Limb (tissue), 2 donors: ENCODE measurements at regions not wholly inside any gene's neighbourhood (a gene's known extent, or its start where the extent isn't known, plus 50 kb on each side); places are given as distances from the start of the nearest gene placed in this dataset.
"Not testable (repeated sequence)": the region's sequence is repeated elsewhere in the genome, so short reads cannot be mapped to it uniquely, and the experiment has no call there.

Experiments
- DNase-seq, 2 donors: peaks; one replicate each; pipeline ENCODE4 v3.0.0-alpha.2; 2016; ENCODE audit errors: extremely low spot score in 2 of 2

DNA sequence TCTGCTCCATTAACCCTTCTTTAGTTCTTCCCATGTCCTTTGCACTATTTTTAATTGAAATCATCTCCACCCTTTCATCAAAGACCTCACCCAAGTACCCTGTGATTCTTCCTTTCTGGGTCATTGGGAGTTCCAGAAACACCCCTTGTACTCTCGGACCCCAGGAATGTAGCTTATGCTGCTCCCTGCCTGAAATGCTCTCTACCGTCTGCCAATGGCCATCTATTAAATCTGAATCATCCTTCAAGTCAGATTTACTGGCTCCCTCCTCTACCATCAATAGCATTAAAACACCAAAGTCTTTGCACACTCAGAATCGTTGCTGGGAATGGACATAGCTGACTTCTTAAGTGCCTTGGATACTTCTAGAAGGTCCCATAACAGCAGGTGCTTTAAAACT is 73.2 kb upstream of the GADD45A start:
- DNase-seq = no peak

- no peak for DNase-seq
These were observed 72.2 kb upstream of the GADD45A start for GRCh38 chr1:67612788-67613241.

- DNase-seq = not testable (repeated sequence)
These were observed 71.5 kb upstream of the GADD45A start for GRCh38 chr1:67613479-67613878.

GRCh38 chr1:67614511-67614934 is 70.5 kb upstream of the GADD45A start:
- DNase-seq = no peak

DNA sequence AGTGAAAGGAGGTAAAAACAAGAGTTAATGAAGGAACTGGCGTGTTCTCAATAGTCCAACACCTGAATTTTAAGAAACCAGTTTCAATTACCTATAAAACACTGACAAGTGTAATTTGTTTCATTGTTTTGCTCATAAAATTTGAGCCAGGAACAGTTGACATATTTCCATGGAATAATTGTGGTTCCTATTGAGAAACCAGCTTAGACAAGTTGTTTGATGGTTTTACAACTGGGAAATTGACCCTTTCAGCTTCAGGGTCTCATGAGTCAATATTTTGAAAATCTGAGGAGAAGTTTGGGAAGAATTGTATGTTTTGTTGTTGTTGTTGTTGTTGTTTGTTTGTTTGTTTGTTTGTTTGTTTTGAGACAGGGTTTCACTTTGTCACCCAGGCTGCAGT is 69.1 kb upstream of the GADD45A start:
- DNase-seq = no peak

- DNase-seq = no peak
These were observed 68.5 kb upstream of the GADD45A start for GRCh38 chr1:67616394-67616985.

DNA sequence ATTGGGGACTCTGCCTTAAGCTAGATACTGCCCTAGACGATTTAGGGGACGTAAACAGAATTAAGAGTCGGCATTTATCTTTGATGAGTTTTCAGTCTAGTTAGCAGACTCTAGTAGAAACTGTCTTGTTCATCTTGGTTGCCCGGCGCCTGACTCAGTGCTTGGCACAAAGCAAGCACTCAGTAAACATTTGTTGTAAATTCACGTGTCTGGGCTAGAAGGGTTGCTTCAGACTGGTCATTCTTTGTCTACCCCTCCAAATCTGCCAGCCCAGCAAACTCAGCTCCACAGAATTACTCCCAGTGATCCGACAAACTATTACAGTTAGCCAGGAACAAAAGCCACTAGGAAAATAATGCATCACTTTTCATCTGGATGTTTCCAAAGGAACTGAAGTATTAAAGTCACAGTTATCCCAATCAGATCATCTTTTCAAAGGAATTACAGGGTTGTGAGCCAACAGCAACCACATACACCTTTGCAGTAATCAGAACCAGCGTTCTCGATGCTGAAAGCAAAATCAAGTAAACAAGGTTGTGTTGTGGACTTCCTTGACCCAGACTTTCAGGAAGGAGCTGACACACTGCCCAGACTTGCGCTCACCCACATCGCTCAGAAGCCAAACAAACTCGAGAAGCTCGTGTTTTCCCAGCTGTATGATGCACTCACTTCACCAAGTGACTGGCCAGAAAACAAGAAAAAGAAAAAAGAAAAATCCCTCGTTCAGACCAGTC is 66.5 kb upstream of the GADD45A start:
- peak in 1 of 2 donors; percentile 55 for DNase-seq

- no peak for DNase-seq
These were observed 65.9 kb upstream of the GADD45A start for GRCh38 chr1:67619080-67619479.

DNA sequence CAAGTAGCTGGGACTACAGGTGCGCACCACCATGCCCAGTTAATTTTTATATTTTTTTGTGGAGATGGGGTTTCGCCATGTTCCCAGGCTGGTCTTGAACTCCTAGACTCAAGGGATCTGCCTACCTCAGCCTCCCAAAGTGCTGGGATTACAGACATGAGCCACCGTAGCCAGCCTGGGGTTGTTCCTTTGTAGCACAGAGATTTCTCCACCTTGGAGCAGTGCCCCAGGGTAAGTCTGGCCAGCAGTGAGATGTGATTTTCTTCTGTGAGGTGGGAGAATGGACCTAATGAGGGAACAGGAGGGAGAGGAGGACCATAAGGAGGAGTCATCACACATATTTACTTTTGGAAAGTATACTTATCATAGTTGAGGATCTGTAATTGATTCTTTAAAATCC is 61.1 kb upstream of the GADD45A start:
- no peak for DNase-seq

DNA sequence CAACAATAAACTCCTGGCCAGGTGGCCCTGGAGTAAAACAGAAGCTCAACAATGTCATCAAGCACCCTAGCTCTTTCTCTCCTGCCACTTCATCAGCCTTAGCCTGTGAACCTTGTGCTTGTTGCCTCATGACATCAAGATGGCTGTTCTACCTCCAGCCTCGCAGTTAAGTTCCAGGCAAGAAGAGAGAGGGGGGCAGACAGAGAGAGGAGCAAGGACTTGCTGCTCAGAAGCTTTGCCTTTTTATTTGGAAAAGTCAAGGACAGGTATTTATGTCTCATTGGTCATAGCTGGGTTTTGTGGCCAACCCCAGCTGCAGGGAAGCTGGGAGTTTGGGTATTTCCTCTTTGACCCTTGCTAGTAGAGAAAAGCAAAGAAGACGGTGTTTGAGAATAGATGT is 60.3 kb upstream of the GADD45A start:
- no peak for DNase-seq

- DNase-seq = no peak
These were observed 58.7 kb upstream of the GADD45A start for GRCh38 chr1:67626090-67626860.

GRCh38 chr1:67626861-67627235 is 58.2 kb upstream of the GADD45A start:
- DNase-seq = no peak

DNA sequence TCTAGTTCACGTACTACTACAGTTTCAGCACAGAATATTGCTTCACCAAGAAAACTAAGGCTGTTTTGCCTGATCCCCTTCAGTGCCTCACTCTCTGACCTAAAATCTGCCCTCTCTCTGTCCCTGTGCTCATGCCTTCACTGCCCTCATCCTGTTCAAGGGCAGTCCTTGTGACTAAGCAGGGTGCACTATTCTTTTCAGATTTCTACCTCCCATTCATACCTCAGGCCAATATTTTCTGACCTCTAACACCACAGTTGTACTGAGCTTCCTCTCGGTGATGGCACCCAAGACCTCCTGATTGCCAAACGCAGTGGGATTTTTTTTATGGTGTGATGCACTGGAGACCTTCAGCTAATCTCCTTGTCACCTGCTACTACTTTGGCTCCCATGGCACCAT is 57.7 kb upstream of the GADD45A start:
- DNase-seq = no peak

GRCh38 chr1:67627906-67628305 is 57.1 kb upstream of the GADD45A start:
- DNase-seq = no peak

- no peak for DNase-seq
These were observed 55.5 kb upstream of the GADD45A start for GRCh38 chr1:67629370-67630075.

DNA sequence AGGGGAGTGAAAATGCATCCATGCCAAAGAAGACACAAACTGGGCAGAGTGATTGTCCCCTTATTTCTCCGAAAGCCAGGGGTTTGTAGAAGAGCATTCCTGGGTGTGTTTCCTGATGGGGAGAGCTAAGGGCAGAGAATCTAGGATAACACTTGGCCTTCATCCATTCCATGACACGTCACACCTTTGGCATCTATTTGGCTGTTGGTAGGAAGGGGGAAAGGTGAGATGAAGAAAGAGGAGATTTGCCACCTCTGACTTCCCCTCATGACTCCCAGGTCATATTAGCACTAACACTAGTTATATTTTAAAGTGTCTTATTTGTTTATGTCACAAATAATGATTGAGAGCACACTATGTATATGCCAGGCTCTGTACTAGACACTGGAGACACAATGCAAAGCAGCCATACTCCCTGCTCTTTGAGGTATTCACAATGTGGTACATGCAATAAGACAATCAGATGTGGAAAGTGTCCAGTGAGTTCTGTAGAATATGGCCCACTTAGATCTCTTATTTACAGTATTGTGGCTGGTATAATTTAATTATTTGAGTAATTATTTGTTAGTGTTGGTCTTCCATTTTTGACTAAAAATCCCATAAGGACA is 54.5 kb upstream of the GADD45A start:
- DNase-seq = no peak

DNA sequence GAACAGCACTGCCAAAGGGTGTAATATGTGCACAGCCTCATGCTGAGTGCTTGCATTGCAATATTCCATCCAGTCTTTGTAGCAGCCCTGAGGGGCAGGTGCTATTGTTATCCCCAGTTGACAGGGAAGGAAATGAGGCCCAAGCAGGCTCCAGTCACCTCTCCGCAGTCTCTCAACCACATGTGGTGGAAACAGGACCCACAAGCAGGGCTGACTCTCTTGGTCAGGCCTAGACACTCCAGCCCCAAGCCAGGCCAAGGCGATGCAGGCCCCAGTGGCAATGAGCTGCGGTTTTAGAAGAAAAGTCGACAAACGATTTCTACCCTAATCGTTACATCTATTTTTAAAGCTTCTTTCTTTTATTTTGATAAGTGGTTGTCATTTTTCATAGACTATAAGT is 52.6 kb upstream of the GADD45A start:
- DNase-seq = no peak

GRCh38 chr1:67632811-67633655 is 52.0 kb upstream of the GADD45A start:
- DNase-seq = no peak

DNA sequence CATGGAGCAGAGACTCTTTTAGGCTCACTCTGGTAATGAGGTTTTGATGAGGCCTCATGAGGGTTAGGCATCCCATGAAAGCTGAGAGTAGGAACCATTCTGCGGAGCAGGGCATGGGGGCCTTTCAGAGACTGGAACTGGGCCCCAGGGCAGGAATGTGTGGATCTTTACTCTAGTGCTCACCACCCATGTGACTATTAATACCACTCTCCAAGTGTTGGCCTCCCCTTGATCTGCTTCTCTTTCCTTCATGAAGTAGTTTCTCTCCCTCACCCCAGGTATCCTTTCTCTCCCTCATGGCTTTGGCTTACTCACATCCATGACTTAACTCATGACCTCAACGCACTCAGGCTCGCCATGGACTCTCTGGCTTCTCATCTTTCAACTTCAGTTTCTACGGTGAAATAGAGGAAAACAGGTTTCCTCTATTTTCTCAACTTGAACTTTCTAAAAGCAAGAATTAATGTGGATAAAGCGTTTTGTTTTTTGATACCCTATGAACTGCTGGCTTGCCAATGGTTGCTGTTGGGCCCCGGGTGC is 50.5 kb upstream of the GADD45A start:
- no peak for DNase-seq

- DNase-seq = no peak
These were observed 49.8 kb upstream of the GADD45A start for GRCh38 chr1:67635055-67635809.
